Large intestine (tissue), 3 donors: ENCODE measurements at regions not wholly inside any gene's neighbourhood (a gene's known extent, or its start where the extent isn't known, plus 50 kb on each side); places are given as distances from the start of the nearest gene placed in this dataset.

Experiments
- DNase-seq, 2 donors: peaks; one replicate each; pipeline versions ENCODE4 v3.0.0 to v3.0.0-alpha.2; 2013
- H3K27ac ChIP-seq: one replicate; pipeline ENCODE4 v1.5.1; 2013; ENCODE audit warnings: low read length
- H3K27me3 ChIP-seq: 2 replicates; pipeline ENCODE4 v1.6.1; 2013; ENCODE audit warnings: low read length; ENCODE audit not compliant: control insufficient read depth, insufficient read depth
- H3K36me3 ChIP-seq: 2 replicates; pipeline ENCODE4 v1.6.1; 2013; ENCODE audit warnings: low read length; ENCODE audit not compliant: control insufficient read depth, insufficient read depth
- H3K4me1 ChIP-seq: one replicate; pipeline ENCODE4 v1.6.1; 2013; ENCODE audit warnings: low read length; ENCODE audit not compliant: control insufficient read depth, insufficient read depth
- H3K4me3 ChIP-seq: one replicate; pipeline ENCODE4 v1.5.1; 2013; ENCODE audit warnings: low read length
- H3K9me3 ChIP-seq: one replicate; pipeline ENCODE4 v1.6.1; 2013; ENCODE audit warnings: mild to moderate bottlenecking, low read depth, low read length, moderate library complexity; ENCODE audit not compliant: control insufficient read depth
- WGBS: methylation state at CpG from one replicate; pipeline ENCODE4 v1.1.5; 2013; ENCODE audit warnings: low lambda C conversion rate; ENCODE audit not compliant: insufficient coverage; 5-methylcytosine and 5-hydroxymethylcytosine counted together

DNA sequence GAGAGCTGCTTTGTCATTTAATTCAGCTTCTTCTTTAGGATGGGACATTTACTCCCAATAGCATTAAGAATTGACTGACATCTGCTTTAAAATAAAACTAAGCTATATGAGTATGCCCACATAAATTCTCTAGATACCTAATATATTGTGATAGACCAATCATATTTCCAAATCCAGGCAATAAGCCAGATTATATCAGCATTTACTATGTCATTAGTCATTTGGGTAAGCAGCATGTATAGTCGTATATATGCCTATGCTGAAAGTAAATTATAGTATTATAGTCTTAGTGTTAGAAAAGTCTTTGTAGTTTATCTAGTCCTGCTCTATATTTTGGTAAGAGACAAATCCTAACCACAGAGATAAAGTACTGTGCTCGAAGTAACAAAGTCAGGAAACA is 958.1 kb downstream of the KCNJ2 start:
- no CpG with 5 or more reads among the region's 2 CpGs for WGBS
- Histone ChIP-seq H3K4me3 (no peak overlapping the region), H3K4me1 (no peaks in the 10 kb centered on the region), H3K9me3 (no peaks in the 10 kb centered on the region), H3K27me3 (no peaks in the 10 kb centered on the region), H3K36me3 (no peaks in the 10 kb centered on the region), H3K27ac (no peak overlapping the region)
- no peak for DNase-seq

- H3K4me3 ChIP-seq = no peak overlapping the region
- 21% methylated on average over 2 of the region's 3 CpGs for WGBS
- H3K27ac ChIP-seq = no peak overlapping the region
- no peaks in the 10 kb centered on the region for H3K36me3 ChIP-seq
- no peaks in the 10 kb centered on the region for H3K9me3 ChIP-seq
- no peak for DNase-seq
- H3K27me3 ChIP-seq = no peaks in the 10 kb centered on the region
- no peaks in the 10 kb centered on the region for H3K4me1 ChIP-seq
Observed at GRCh38 chr17:71142333-71142732, 973.0 kb downstream of the KCNJ2 start.

DNA sequence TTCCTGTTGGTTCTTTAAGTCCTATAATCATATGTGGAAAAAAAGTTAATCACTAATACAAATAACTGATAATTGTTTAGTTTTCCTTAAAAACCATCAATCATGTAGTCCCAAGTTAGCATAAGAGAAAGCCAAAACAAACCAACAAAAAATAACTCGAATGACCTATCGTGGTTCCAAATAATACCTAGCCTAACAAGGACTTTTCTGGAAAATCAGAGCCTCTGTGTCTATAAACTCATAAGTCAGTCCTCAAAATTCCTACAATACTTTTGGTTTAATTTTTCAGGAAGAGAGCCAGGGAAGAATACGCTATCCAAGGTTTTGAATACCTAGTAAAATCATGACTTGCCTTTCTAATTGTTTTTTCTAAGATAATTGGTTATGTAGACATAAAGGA is 975.3 kb upstream of the SOX9 start:
- Histone ChIP-seq H3K27ac (no peak overlapping the region), H3K36me3 (no peaks in the 10 kb centered on the region), H3K9me3 (no peaks in the 10 kb centered on the region), H3K4me3 (no peak overlapping the region), H3K27me3 (no peaks in the 10 kb centered on the region), H3K4me1 (no peaks in the 10 kb centered on the region)
- WGBS = 90% methylated on average over 3 of the region's 3 CpGs
- DNase-seq = no peak

DNA sequence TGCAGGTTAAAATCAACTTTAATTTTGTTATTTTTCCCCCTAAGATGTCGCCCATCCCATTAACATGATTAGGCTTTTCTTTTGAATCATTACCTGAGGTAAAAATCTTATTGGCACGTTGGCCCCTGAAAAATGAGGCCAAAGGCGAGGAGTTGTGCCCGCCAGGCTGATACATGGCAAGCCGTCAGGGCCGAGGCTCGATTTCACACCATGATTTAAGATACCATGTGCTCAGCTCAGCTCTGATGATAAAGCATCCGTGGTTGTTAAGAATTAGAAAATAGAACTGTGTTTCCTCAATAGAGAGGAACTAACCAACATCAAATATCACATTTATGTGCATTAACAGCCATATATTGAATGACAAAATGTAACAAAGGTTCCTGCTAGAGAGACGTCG is 972.9 kb upstream of the SOX9 start:
- Histone ChIP-seq H3K36me3 (no peaks in the 10 kb centered on the region), H3K27ac (no peak overlapping the region), H3K27me3 (no peaks in the 10 kb centered on the region), H3K4me1 (no peaks in the 10 kb centered on the region), H3K4me3 (no peak overlapping the region), H3K9me3 (no peaks in the 10 kb centered on the region)
- WGBS = 86% methylated on average over 2 of the region's 10 CpGs
- DNase-seq = no peak

- no peaks in the 10 kb centered on the region for H3K4me1 ChIP-seq
- H3K36me3 ChIP-seq = no peaks in the 10 kb centered on the region
- DNase-seq = no peak
- H3K27me3 ChIP-seq = no peaks in the 10 kb centered on the region
- no peak overlapping the region for H3K27ac ChIP-seq
- no peak overlapping the region for H3K4me3 ChIP-seq
- no CpG with 5 or more reads among the region's 3 CpGs for WGBS
- no peaks in the 10 kb centered on the region for H3K9me3 ChIP-seq
Observed at GRCh38 chr17:71149607-71150006, 971.2 kb upstream of the SOX9 start.

DNA sequence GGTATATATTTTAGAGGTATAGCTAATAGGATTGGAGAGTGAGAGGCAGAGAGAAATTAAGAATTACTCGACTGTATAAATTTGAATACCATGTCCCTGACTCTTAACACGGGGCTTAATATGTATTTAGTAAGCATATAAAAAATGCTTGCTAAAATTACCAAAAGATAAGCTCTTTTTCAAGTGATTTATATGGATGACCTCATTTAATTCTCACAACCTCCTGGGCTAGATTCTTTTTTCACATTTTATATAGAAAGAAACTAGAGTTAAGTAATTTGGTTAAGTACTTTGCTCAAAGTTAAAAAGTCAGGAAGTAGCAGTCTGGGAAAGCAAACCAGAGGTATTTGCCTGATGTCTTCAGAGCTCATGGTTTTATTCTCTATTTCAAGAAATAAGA is 963.5 kb upstream of the SOX9 start:
- WGBS = 88% methylated on average over 2 of the region's 2 CpGs
- DNase-seq = no peak
- Histone ChIP-seq H3K9me3 (no peaks in the 10 kb centered on the region), H3K27ac (no peak overlapping the region), H3K27me3 (no peaks in the 10 kb centered on the region), H3K4me3 (no peak overlapping the region), H3K36me3 (no peaks in the 10 kb centered on the region), H3K4me1 (no peaks in the 10 kb centered on the region)

DNA sequence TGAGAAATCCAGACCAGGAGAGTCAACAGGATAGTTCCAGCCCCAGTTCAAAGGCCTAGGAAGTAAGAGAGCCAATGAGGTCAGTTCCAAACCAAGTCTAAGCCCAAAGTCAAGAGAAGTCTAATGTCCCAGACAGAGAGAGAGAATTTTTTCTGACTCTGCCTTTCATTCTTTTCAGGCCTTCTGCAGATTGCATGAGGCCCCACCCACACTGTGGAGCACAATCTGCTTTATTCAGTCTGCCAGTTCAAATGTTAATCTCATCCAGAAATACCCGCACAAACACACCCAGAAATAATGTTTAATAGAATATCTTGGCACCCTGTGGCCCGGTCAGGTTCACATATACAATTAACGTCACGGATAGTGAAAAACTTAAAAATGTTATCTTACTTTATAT is 962.4 kb upstream of the SOX9 start:
- DNase-seq = no peak

GRCh38 chr17:71163121-71163812 is 957.6 kb upstream of the SOX9 start:
- Histone ChIP-seq H3K4me3 (no peak overlapping the region), H3K36me3 (no peaks in the 10 kb centered on the region), H3K27me3 (peaks cover 10% of the 10 kb centered on the region), H3K9me3 (no peaks in the 10 kb centered on the region), H3K27ac (no peak overlapping the region), H3K4me1 (no peaks in the 10 kb centered on the region)
- DNase-seq = peak in 1 of 2 donors; percentile 2
- no CpG with 5 or more reads among the region's 6 CpGs for WGBS

More for the DNA sequence above, 962.4 kb upstream of the SOX9 start:
- no CpG with 5 or more reads among the region's 4 CpGs for WGBS
- Histone ChIP-seq H3K9me3 (no peaks in the 10 kb centered on the region), H3K4me3 (no peak overlapping the region), H3K27me3 (peaks cover under 1% of the 10 kb centered on the region), H3K4me1 (no peaks in the 10 kb centered on the region), H3K27ac (no peak overlapping the region), H3K36me3 (no peaks in the 10 kb centered on the region)

DNA sequence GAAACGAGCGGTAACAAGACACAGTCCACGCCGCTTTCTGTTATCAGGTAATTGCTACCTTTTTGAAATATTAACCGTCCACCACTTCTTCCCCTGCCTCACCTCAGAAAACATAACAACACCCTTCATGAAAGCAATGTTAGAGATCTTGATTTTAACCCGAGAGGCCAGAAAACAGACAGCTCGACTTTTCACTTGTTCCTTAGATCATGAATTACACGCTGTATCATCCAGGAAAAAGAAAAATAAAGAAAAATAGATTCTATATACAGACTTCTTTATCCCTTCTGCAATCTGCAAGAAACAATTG is 957.1 kb upstream of the SOX9 start:
- no peak for DNase-seq
- 42% methylated on average over 3 of the region's 8 CpGs for WGBS
- Histone ChIP-seq H3K9me3 (no peaks in the 10 kb centered on the region), H3K27ac (no peak overlapping the region), H3K27me3 (peaks cover 10% of the 10 kb centered on the region), H3K4me1 (no peaks in the 10 kb centered on the region), H3K4me3 (no peak overlapping the region), H3K36me3 (no peaks in the 10 kb centered on the region)

GRCh38 chr17:71164561-71164960 is 956.3 kb upstream of the SOX9 start:
- Histone ChIP-seq H3K9me3 (no peaks in the 10 kb centered on the region), H3K27me3 (peaks cover 10% of the 10 kb centered on the region), H3K4me3 (no peak overlapping the region), H3K4me1 (no peaks in the 10 kb centered on the region), H3K27ac (no peak overlapping the region), H3K36me3 (no peaks in the 10 kb centered on the region)
- 100% methylated on average over 1 of the region's 3 CpGs for WGBS
- DNase-seq = no peak

DNA sequence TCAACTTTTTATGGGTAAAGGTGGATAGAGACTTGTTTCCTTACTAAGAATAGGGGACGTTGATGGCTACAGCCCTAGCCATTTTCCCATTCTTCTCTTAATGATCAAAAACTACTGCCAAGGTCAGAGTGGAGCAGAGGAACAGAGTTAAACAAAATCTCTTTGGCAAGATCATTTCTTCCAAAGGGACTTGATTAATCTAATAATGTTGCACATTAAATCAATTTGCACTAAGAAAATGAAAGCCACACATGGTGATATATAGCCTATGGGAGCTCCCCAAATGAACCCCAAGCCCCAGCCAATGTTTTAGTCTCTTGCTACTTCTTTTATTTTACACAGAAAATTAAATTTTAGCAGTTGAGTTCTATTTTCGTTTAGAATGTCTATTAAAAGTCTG is 954.5 kb upstream of the SOX9 start:
- H3K4me3 ChIP-seq = no peak overlapping the region
- no peak overlapping the region for H3K27ac ChIP-seq
- WGBS = 64% methylated on average over 1 of the region's 2 CpGs
- H3K27me3 ChIP-seq = peaks cover 10% of the 10 kb centered on the region
- no peaks in the 10 kb centered on the region for H3K4me1 ChIP-seq
- no peak for DNase-seq
- no peaks in the 10 kb centered on the region for H3K36me3 ChIP-seq
- no peaks in the 10 kb centered on the region for H3K9me3 ChIP-seq
